Glutamatergic neuron (in vitro differentiated cells): ENCODE measurements at regions not wholly inside any gene's neighbourhood (a gene's known extent, or its start where the extent isn't known, plus 50 kb on each side); places are given as distances from the start of the nearest gene placed in this dataset.
"Not testable (repeated sequence)": the region's sequence is repeated elsewhere in the genome, so short reads cannot be mapped to it uniquely, and the experiment has no call there.

ENCODE experiments used
- DNase-seq: peaks from one replicate; pipeline ENCODE4 v3.0.0; 2022
- H3K27ac Mint-ChIP-seq: one replicate; pipeline ENCODE4 v1.8.0; 2020; ENCODE audit warnings: mild to moderate bottlenecking, mixed read lengths, inconsistent platforms; ENCODE audit not compliant: unreplicated experiment
- H3K27me3 Mint-ChIP-seq: one replicate; pipeline ENCODE4 v1.8.0; 2020; ENCODE audit warnings: mild to moderate bottlenecking, moderate library complexity, mixed read lengths, inconsistent platforms; ENCODE audit not compliant: unreplicated experiment
- H3K36me3 Mint-ChIP-seq: one replicate; pipeline ENCODE4 v1.8.0; 2020; ENCODE audit warnings: mild to moderate bottlenecking, mixed read lengths, inconsistent platforms; ENCODE audit not compliant: unreplicated experiment
- H3K4me1 Mint-ChIP-seq: one replicate; pipeline ENCODE4 v1.8.0; 2020; ENCODE audit warnings: mild to moderate bottlenecking, low read depth, mixed read lengths, inconsistent platforms; ENCODE audit not compliant: unreplicated experiment
- H3K4me3 Mint-ChIP-seq: one replicate; pipeline ENCODE4 v1.8.0; 2020; ENCODE audit warnings: mild to moderate bottlenecking, mixed read lengths, inconsistent platforms; ENCODE audit not compliant: unreplicated experiment
- H3K9me3 Mint-ChIP-seq: one replicate; pipeline ENCODE4 v1.8.0; 2020; ENCODE audit warnings: mild to moderate bottlenecking, moderate library complexity, mixed read lengths, inconsistent platforms; ENCODE audit not compliant: unreplicated experiment
- TF ChIP-seq, protein P1 (sequence below): fragments of 200-600 bp; sonication (generic); IDR thresholded peaks from one replicate; pipeline ENCODE4 v1.5.0; 2021; ENCODE audit not compliant: partially characterized antibody, unreplicated experiment

DNA sequence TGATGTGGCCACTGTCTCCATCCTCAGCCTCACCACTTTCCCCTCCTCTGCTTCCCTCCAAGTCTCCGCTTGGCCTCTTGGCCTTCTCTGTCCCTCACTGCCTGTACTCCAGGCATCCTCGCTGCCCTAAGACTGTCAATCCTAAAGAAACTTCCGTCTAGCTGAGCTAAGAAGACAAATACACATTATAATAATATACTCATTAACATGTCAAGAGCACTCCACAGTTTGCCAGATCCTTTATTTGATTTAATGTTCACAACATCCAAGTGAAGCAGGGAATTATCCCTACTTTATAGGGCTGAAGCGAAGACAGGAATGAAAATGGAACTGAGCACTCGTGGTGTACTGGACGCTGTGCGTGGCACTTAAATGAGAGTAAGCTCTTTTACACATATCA, 72.4 kb upstream of the SLC22A23 start:
- TF ChIP-seq, protein P1, sequence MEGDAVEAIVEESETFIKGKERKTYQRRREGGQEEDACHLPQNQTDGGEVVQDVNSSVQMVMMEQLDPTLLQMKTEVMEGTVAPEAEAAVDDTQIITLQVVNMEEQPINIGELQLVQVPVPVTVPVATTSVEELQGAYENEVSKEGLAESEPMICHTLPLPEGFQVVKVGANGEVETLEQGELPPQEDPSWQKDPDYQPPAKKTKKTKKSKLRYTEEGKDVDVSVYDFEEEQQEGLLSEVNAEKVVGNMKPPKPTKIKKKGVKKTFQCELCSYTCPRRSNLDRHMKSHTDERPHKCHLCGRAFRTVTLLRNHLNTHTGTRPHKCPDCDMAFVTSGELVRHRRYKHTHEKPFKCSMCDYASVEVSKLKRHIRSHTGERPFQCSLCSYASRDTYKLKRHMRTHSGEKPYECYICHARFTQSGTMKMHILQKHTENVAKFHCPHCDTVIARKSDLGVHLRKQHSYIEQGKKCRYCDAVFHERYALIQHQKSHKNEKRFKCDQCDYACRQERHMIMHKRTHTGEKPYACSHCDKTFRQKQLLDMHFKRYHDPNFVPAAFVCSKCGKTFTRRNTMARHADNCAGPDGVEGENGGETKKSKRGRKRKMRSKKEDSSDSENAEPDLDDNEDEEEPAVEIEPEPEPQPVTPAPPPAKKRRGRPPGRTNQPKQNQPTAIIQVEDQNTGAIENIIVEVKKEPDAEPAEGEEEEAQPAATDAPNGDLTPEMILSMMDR = no peak
- Mint-ChIP-seq H3K36me3 (no peaks in the 10 kb centered on the region), H3K9me3 (peaks cover 6% of the 10 kb centered on the region), H3K27me3 (peaks cover 2% of the 10 kb centered on the region), H3K27ac (no peak overlapping the region), H3K4me3 (no peak overlapping the region), H3K4me1 (peaks cover 15% of the 10 kb centered on the region)
- DNase-seq = no peak

DNA sequence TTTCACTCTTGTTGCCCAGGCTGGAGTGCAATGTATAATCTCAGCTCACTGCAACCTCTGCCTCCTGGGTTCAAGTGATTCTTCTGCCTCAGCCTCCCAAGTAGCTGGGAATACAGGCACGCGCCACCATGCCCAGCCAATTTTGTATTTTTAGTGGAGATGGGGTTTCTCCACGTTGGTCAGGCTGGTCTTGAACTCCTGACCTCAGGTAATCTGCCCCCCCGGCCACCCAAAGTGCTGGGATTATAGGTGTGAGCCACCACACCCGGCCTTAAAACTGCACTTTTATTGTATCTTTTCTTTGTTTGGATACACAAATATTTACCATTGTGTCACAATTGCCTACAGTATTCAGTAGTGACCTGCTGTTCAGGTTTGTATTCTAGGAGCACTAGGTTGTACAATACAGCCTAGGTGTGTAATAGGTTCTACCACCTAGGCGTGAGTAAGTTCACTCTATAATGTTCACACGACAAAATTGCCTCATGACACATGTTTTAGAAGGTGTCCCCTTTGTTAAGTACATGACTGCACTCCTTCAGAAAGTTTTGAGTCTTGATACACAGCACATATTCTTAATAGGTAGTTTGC, 71.3 kb upstream of the SLC22A23 start:
- not testable (repeated sequence) for H3K36me3 Mint-ChIP-seq, H3K9me3 Mint-ChIP-seq, H3K27me3 Mint-ChIP-seq, H3K4me3 Mint-ChIP-seq, DNase-seq, H3K27ac Mint-ChIP-seq
- H3K4me1 Mint-ChIP-seq = peaks cover 20% of the 10 kb centered on the region

DNA sequence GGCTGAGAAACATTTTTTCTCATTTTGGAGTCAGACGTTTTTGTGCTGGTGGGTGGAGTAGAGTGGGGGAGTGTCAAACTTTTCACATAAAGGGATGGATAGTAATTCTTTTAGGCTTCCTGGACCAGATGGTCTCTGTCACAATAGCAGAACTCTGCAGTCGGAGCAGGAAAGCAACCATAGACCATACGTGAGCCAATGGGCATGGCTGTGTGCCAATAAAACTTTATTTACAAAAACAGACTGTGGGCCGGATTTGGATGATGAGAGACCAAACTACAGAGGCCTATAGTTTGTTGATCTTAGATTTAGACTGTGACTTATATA, 70.8 kb upstream of the SLC22A23 start:
- Mint-ChIP-seq H3K27ac (no peak overlapping the region), H3K4me1 (peaks cover 20% of the 10 kb centered on the region), H3K4me3 (no peak overlapping the region), H3K36me3 (no peaks in the 10 kb centered on the region), H3K9me3 (peaks cover 6% of the 10 kb centered on the region), H3K27me3 (peaks cover 2% of the 10 kb centered on the region)
- TF ChIP-seq, protein P1 = no peak
- DNase-seq = no peak

DNA sequence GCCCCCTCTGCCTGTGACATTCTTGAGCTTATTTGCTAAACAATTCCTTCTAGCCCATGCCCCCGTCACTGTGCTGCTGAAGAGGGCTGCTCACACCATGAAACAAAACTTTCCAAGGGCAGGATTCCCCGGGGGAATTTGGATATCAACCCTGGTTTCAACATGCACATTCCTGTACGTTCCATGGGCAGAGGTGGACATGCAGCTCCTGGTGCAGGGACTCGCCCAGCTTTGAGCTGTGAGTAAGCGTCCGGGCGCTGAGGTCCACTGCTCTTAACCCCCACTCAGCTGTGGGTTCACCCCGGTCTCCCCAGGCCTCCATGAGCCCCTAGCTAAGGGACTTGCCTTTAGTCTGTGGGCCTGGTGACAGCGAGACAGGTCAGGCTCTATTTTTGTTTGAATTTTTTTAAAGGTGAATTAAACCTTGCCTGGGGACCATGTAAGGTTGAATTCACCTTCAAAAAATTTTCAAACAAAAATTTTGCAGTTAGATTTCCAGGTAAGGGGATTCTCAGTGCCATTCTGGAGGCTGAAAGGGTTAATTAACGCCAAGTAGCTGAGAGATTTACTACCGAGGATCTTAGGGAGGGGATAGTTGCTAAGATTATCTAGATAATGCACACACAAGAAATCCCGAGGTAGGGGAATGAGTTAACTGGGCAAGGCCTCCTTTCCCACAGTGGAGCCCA, 70.3 kb upstream of the SLC22A23 start:
- Mint-ChIP-seq H3K27ac (no peak overlapping the region), H3K4me3 (no peak overlapping the region), H3K36me3 (no peaks in the 10 kb centered on the region), H3K9me3 (peaks cover 5% of the 10 kb centered on the region), H3K4me1 (peaks cover 20% of the 10 kb centered on the region), H3K27me3 (peaks cover 2% of the 10 kb centered on the region)
- TF ChIP-seq, protein P1 = no peak
- no peak for DNase-seq

DNA sequence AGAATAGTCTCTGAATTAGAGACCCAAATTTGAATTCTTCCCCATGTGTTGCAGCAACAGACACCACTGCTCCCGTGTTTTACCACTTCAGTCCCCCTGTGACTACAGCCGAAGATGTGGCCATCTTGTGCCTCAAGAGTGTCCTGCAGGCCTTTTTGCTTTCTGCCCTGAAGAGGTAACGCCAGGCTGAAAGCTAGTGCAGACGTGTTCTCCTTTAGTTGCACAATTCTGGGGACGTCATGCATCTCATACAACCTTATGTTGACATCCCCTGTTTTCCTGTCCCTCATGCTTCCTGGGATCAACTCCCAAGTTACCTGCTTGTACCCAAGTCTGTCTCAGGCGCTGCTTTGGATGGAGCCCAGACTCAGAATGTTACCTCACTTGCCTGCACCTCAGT, 69.1 kb upstream of the SLC22A23 start:
- Mint-ChIP-seq H3K36me3 (no peaks in the 10 kb centered on the region), H3K4me1 (peaks cover 19% of the 10 kb centered on the region), H3K27ac (no peak overlapping the region), H3K4me3 (no peak overlapping the region), H3K27me3 (no peaks in the 10 kb centered on the region), H3K9me3 (peaks cover 6% of the 10 kb centered on the region)
- TF ChIP-seq, protein P1 = no peak
- DNase-seq = no peak
